ENCODE measurements at regions not wholly inside any gene's neighbourhood (a gene's known extent, or its start where the extent isn't known, plus 50 kb on each side); places are given as distances from the start of the nearest gene placed in this dataset.

DNA sequence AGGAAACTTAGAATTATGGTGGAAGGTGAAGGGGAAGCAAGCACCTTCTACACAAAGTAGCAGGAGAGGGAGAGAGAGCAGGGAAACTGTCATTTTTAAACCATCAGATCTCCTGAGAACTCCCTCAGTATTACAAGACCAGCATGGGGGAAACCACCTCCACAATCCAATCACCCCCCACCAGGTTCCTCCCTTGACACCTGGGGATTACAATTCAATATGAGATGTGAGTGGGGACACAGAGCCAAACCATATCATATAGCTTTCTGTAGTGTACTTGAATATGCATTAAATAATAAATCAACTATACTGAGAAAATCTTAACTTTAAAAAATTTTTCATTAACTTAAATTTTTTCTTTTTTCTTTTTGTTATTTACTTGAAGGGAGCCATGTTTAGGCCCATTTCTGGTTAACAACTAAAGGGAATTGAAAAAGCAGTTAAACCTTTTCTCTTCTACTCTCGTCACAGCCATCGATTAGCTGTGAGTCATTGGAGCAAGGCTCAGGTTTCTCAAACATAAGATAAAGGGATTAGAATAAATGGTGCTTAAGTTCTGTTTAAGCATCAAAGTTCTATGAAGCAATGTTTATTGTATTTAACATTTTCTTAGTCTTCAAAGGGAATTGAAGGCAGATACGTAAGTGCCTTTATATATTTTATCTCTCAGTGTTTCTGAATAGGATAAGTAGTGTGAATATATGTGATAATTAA, 72.2 kb upstream of the DPT start (continued):
- TF ChIP-seq, protein P1, sequence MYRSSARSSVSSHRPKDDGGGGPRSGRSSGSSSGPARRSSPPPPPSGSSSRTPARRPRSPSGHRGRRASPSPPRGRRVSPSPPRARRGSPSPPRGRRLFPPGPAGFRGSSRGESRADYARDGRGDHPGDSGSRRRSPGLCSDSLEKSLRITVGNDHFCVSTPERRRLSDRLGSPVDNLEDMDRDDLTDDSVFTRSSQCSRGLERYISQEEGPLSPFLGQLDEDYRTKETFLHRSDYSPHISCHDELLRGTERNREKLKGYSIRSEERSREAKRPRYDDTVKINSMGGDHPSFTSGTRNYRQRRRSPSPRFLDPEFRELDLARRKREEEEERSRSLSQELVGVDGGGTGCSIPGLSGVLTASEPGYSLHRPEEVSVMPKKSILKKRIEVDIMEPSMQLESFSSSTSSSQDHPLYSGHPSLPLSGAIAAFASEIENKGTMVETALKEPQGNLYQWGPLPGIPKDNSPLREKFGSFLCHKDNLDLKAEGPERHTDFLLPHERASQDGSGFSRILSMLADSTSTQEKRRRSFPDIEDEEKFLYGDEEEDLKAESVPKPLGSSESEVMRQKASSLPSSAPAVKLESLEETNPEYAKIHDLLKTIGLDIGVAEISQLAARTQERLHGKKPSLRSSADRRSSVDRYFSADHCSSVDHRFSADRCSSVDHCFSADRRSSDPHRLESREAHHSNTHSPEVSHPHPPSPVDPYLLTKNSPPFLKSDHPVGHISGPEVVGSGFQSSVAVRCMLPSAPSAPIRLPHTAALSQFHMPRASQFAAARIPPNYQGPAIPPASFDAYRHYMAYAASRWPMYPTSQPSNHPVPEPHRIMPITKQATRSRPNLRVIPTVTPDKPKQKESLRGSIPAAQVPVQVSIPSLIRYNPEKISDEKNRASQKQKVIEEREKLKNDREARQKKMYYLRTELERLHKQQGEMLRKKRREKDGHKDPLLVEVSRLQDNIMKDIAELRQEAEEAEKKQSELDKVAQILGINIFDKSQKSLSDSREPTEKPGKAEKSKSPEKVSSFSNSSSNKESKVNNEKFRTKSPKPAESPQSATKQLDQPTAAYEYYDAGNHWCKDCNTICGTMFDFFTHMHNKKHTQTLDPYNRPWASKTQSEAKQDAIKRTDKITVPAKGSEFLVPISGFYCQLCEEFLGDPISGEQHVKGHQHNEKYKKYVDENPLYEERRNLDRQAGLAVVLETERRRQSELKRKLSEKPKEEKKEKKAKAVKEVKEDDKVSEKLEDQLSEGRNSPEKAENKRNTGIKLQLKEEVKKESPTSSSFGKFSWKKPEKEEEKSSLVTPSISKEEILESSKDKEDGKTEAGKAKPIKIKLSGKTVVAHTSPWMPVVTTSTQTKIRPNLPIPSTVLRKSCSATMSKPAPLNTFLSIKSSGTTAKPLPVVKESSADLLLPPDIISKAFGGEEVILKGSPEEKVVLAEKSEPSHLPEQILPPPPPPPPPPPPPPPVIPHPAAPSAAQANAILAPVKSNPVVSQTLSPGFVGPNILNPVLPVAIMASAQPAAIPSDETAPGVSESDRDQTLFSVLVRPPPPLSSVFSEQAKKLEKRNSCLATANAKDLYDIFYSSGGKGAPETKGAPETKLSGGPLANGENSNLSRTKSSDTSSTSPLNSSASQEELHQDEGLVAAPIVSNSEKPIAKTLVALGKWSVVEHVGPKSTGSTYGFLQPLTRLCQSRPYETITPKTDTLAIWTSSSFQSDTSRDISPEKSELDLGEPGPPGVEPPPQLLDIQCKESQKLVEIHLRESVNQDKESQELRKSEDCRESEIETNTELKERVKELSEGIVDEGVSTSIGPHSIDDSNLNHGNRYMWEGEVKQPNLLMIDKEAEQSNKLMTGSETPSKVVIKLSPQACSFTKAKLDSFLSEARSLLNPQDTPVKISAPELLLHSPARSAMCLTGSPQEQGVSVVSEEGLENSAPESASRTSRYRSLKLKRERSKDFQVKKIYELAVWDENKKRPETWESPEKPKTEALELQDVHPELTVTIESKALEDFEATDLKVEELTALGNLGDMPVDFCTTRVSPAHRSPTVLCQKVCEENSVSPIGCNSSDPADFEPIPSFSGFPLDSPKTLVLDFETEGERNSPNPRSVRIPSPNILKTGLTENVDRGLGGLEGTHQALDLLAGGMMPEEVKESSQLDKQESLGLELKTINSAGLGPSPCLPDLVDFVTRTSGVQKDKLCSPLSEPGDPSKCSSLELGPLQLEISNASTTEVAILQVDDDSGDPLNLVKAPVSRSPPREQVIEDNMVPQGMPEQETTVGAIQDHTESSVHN (CRISPR knock-in tag; IDR thresholded peaks at IDR 0.05): no peak
- TF ChIP-seq, protein P2, sequence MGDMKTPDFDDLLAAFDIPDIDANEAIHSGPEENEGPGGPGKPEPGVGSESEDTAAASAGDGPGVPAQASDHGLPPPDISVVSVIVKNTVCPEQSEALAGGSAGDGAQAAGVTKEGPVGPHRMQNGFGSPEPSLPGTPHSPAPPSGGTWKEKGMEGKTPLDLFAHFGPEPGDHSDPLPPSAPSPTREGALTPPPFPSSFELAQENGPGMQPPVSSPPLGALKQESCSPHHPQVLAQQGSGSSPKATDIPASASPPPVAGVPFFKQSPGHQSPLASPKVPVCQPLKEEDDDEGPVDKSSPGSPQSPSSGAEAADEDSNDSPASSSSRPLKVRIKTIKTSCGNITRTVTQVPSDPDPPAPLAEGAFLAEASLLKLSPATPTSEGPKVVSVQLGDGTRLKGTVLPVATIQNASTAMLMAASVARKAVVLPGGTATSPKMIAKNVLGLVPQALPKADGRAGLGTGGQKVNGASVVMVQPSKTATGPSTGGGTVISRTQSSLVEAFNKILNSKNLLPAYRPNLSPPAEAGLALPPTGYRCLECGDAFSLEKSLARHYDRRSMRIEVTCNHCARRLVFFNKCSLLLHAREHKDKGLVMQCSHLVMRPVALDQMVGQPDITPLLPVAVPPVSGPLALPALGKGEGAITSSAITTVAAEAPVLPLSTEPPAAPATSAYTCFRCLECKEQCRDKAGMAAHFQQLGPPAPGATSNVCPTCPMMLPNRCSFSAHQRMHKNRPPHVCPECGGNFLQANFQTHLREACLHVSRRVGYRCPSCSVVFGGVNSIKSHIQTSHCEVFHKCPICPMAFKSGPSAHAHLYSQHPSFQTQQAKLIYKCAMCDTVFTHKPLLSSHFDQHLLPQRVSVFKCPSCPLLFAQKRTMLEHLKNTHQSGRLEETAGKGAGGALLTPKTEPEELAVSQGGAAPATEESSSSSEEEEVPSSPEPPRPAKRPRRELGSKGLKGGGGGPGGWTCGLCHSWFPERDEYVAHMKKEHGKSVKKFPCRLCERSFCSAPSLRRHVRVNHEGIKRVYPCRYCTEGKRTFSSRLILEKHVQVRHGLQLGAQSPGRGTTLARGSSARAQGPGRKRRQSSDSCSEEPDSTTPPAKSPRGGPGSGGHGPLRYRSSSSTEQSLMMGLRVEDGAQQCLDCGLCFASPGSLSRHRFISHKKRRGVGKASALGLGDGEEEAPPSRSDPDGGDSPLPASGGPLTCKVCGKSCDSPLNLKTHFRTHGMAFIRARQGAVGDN (CRISPR knock-in tag; IDR thresholded peaks at IDR 0.05): no peak
- TF ChIP-seq ZNF501 (CRISPR knock-in tag; IDR thresholded peaks at IDR 0.05) (no peak), ZNF225 (CRISPR knock-in tag; IDR thresholded peaks at IDR 0.05) (no peak), HHEX (CRISPR knock-in tag; IDR thresholded peaks at IDR 0.05) (no peak), NFE2L1 (CRISPR knock-in tag; IDR thresholded peaks at IDR 0.05; ENCODE audit: borderline replicate concordance) (no peak), ZNF772 (CRISPR knock-in tag; IDR thresholded peaks at IDR 0.05) (no peak), MEF2D (CRISPR knock-in tag; IDR thresholded peaks at IDR 0.05) (no peak)
- TF ChIP-seq, protein P3, sequence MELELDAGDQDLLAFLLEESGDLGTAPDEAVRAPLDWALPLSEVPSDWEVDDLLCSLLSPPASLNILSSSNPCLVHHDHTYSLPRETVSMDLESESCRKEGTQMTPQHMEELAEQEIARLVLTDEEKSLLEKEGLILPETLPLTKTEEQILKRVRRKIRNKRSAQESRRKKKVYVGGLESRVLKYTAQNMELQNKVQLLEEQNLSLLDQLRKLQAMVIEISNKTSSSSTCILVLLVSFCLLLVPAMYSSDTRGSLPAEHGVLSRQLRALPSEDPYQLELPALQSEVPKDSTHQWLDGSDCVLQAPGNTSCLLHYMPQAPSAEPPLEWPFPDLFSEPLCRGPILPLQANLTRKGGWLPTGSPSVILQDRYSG (CRISPR knock-in tag; IDR thresholded peaks at IDR 0.05): no peak
